ENCODE measurements at regions not wholly inside any gene's neighbourhood (a gene's known extent, or its start where the extent isn't known, plus 50 kb on each side); places are given as distances from the start of the nearest gene placed in this dataset.

GRCh38 chr9:87014436-87014835 lies 67.1 kb upstream of the GAS1 start:
- no peak for TF ChIP-seq CTCF (IDR thresholded peaks at IDR 0.05)
- no peak for TF ChIP-seq POLR2A (IDR thresholded peaks at IDR 0.05)
